OCI-LY1 (cell line): ENCODE measurements at regions not wholly inside any gene's neighbourhood (a gene's known extent, or its start where the extent isn't known, plus 50 kb on each side); places are given as distances from the start of the nearest gene placed in this dataset.

ENCODE experiments used
- CTCF ChIP-seq: fragments of 200-600 bp; sonication (generic), shearing (Covaris generic); IDR thresholded peaks from 2 replicates; pipeline ENCODE4 v1.5.1; 2017; ENCODE audit warnings: mild to moderate bottlenecking, antibody characterized with exemption, low read length, moderate library complexity, mixed read lengths
- EZH2 ChIP-seq: fragments of 200-600 bp; sonication (generic), shearing (Covaris generic); IDR thresholded peaks from 2 replicates; pipeline ENCODE4 v1.8.0; 2017; ENCODE audit warnings: borderline replicate concordance, mixed run types, mild to moderate bottlenecking, antibody characterized with exemption, low read length, moderate library complexity, mixed read lengths

DNA sequence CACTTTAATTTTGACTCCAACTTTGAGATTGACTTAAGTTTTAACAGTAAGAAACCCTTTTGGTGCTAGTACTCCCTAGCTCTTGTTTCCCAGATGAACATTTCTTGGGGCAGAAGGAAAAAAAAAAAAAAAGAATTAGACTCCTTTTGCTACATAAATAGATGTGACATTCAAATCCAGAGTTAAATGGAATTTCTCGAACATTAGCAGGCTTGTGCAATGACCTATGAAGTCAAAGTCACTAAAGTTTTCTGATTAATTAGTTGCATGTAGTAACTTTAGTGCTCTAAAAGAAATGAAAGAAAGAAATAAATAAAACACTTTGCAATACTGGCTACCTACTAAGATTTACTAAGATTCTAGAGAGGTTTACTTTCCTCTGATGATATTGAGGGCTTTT lies 106.8 kb downstream of the TMEM174 start:
- TF ChIP-seq CTCF (no peak), EZH2 (no peak)
